Liver (tissue), 8 donors: ENCODE measurements at regions not wholly inside any gene's neighbourhood (a gene's known extent, or its start where the extent isn't known, plus 50 kb on each side); places are given as distances from the start of the nearest gene placed in this dataset.
"Not testable (repeated sequence)": the region's sequence is repeated elsewhere in the genome, so short reads cannot be mapped to it uniquely, and the experiment has no call there.

Experiments
- DNase-seq: peaks from one replicate; pipeline ENCODE4 v3.0.0-alpha.2; 2017; ENCODE audit warnings: low spot score
- H3K27ac ChIP-seq, 2 donors: one replicate each; pipeline ENCODE4 v1.7.0; 2013; ENCODE audit warnings: inconsistent platforms in 2 of 2, low read length in 2 of 2, control low read depth in 1 of 2, low read depth in 1 of 2, mild to moderate bottlenecking in 1 of 2
- H3K27me3 ChIP-seq, 4 donors: one replicate each; pipeline versions ENCODE4 v1.6.1 to v1.7.0; 2013; ENCODE audit warnings: low read length in 3 of 4, inconsistent platforms in 1 of 4, mild to moderate bottlenecking in 1 of 4, moderate library complexity in 1 of 4; ENCODE audit not compliant: control insufficient read depth in 4 of 4, insufficient read depth in 4 of 4
- H3K36me3 ChIP-seq, 4 donors: one replicate each; pipeline versions ENCODE4 v1.6.1 to v1.7.0; 2013; ENCODE audit warnings: low read length in 3 of 4, mild to moderate bottlenecking in 3 of 4, low read depth in 1 of 4, moderate library complexity in 1 of 4; ENCODE audit not compliant: control insufficient read depth in 4 of 4, insufficient read depth in 3 of 4
- H3K4me1 ChIP-seq, 4 donors: one replicate each; pipeline versions ENCODE4 v1.6.1 to v1.7.0; 2013; ENCODE audit warnings: low read length in 3 of 4, mild to moderate bottlenecking in 3 of 4, moderate library complexity in 1 of 4; ENCODE audit not compliant: control insufficient read depth in 4 of 4, insufficient read depth in 4 of 4
- H3K4me3 ChIP-seq, 3 donors: one replicate each; pipeline versions ENCODE4 v1.6.1 to v1.7.0; 2013; ENCODE audit warnings: low read length in 3 of 3, control low read depth in 1 of 3, low read depth in 1 of 3, mild to moderate bottlenecking in 1 of 3
- H3K9ac ChIP-seq, 2 donors: one replicate each; pipeline ENCODE4 v1.7.0; 2013; ENCODE audit warnings: low read length in 2 of 2, mild to moderate bottlenecking in 2 of 2, moderate library complexity in 2 of 2, control low read depth in 1 of 2, low read depth in 1 of 2
- H3K9me3 ChIP-seq, 4 donors: one replicate each; pipeline versions ENCODE4 v1.6.1 to v1.7.0; 2013; ENCODE audit warnings: low read length in 3 of 4; ENCODE audit not compliant: control insufficient read depth in 4 of 4
- ATF3 ChIP-seq: IDR thresholded peaks from 2 replicates; pipeline ENCODE4 v1.6.1; 2016; ENCODE audit warnings: antibody characterized with exemption
- CTCF ChIP-seq: fragments of 150-350 bp; IDR thresholded peaks from 2 replicates; pipeline ENCODE4 v1.5.1; 2017; ENCODE audit warnings: improper control_type of control experiment, low read depth, low read length; ENCODE audit not compliant: missing input control
- EGR1 ChIP-seq, 2 donors: IDR thresholded peaks; 2 replicates each; pipeline ENCODE4 v1.6.1; 2016 to 2018; ENCODE audit warnings: antibody characterized with exemption in 2 of 2, low read depth in 2 of 2
- FOXA1 ChIP-seq: IDR thresholded peaks from 2 replicates; pipeline ENCODE4 v1.6.1; 2016; ENCODE audit warnings: antibody characterized with exemption
- FOXA2 ChIP-seq: IDR thresholded peaks from 2 replicates; pipeline ENCODE4 v1.6.1; 2016; ENCODE audit warnings: antibody characterized with exemption
- GABPA ChIP-seq, 2 donors: IDR thresholded peaks in 1 of 2; conservative IDR thresholded peaks in 1 of 2; 2 replicates each; pipeline ENCODE4 v1.6.1; 2016; ENCODE audit warnings: antibody characterized with exemption in 2 of 2, mild to moderate bottlenecking in 1 of 2, moderate library complexity in 1 of 2
- HNF4A ChIP-seq, 2 donors: conservative IDR thresholded peaks; 2 replicates each; pipeline ENCODE4 v1.6.1; 2016; ENCODE audit warnings: antibody characterized with exemption in 2 of 2, mild to moderate bottlenecking in 2 of 2
- HNF4G ChIP-seq: IDR thresholded peaks from 2 replicates; pipeline ENCODE4 v1.6.1; 2016; ENCODE audit warnings: antibody characterized with exemption
- JUND ChIP-seq, 2 donors: IDR thresholded peaks; 2 replicates each; pipeline ENCODE4 v1.6.1; 2016; ENCODE audit warnings: antibody characterized with exemption in 2 of 2
- MAX ChIP-seq: IDR thresholded peaks from 2 replicates; pipeline ENCODE4 v1.6.1; 2016; ENCODE audit warnings: antibody characterized with exemption
- NR2F2 ChIP-seq: IDR thresholded peaks from 2 replicates; pipeline ENCODE4 v1.6.1; 2016; ENCODE audit warnings: antibody characterized with exemption
- RAD21 ChIP-seq, 2 donors: IDR thresholded peaks; 2 replicates each; pipeline ENCODE4 v1.6.1; 2016; ENCODE audit warnings: antibody characterized with exemption in 2 of 2, mild to moderate bottlenecking in 2 of 2
- REST ChIP-seq: IDR thresholded peaks from 2 replicates; pipeline ENCODE4 v1.6.1; 2016; ENCODE audit warnings: antibody characterized with exemption, mild to moderate bottlenecking
- RXRA ChIP-seq, 2 donors: IDR thresholded peaks; 2 replicates each; pipeline ENCODE4 v1.6.1; 2017 to 2018; ENCODE audit warnings: antibody characterized with exemption in 2 of 2, mild to moderate bottlenecking in 1 of 2
- SP1 ChIP-seq: IDR thresholded peaks from 2 replicates; pipeline ENCODE4 v1.6.1; 2018; ENCODE audit warnings: antibody characterized with exemption, mild to moderate bottlenecking
- TAF1 ChIP-seq: conservative IDR thresholded peaks from 2 replicates; pipeline ENCODE4 v1.6.1; 2016; ENCODE audit warnings: antibody characterized with exemption, mild to moderate bottlenecking
- YY1 ChIP-seq: IDR thresholded peaks from 2 replicates; pipeline ENCODE4 v1.6.1; 2016; ENCODE audit warnings: antibody characterized with exemption, mild to moderate bottlenecking
- ZBTB33 ChIP-seq: IDR thresholded peaks from 2 replicates; pipeline ENCODE4 v1.6.1; 2016; ENCODE audit warnings: antibody characterized with exemption
- WGBS: extraction: QIAGEN DNeasy Blood & Tissue Kit; methylation state at CpG from one replicate; pipeline ENCODE4 v1.1.7; 2013; 5-methylcytosine and 5-hydroxymethylcytosine counted together
- donor health status: healthy.
- donor health status: healthy.
- donor health status: healthy.
- donor health status: healthy.
- donor health status: healthy.

- TF ChIP-seq RAD21 (IDR thresholded peaks at IDR 0.05) (no peak), RXRA (IDR thresholded peaks at IDR 0.05) (no peak), TAF1 (no peak), GABPA (IDR thresholded peaks at IDR 0.05 in 1 of 2, conservative IDR thresholded peaks at IDR 0.05 in 1 of 2) (no peak), NR2F2 (no peak), CTCF (no peak)
Measured at GRCh38 chr2:180694445-180695421, 285.7 kb upstream of the UBE2E3 start (continued).

- Histone ChIP-seq H3K36me3 (no peaks in the 10 kb centered on the region), H3K9ac (no peak overlapping the region), H3K4me1 (peaks cover 0 to 2% (median 0%) of the 10 kb centered on the region in 4 donors), H3K4me3 (no peak overlapping the region), H3K27me3 (no peaks in the 10 kb centered on the region), H3K27ac (no peak overlapping the region), H3K9me3 (no peaks in the 10 kb centered on the region)
- no peak for TF ChIP-seq TAF1
- no peak for TF ChIP-seq GABPA (IDR thresholded peaks at IDR 0.05 in 1 of 2, conservative IDR thresholded peaks at IDR 0.05 in 1 of 2)
- no peak for TF ChIP-seq SP1
- TF ChIP-seq CTCF, result no peak
- TF ChIP-seq YY1, result no peak
- TF ChIP-seq ZBTB33, result no peak
- TF ChIP-seq FOXA2, result no peak
- no peak for TF ChIP-seq HNF4G
- TF ChIP-seq NR2F2, result no peak
- no peak for TF ChIP-seq RAD21 (IDR thresholded peaks at IDR 0.05)
- TF ChIP-seq MAX, result no peak
- TF ChIP-seq REST, result no peak
- TF ChIP-seq JUND (IDR thresholded peaks at IDR 0.05), result no peak
- TF ChIP-seq RXRA (IDR thresholded peaks at IDR 0.05), result no peak
- TF ChIP-seq FOXA1, result no peak
- TF ChIP-seq EGR1 (IDR thresholded peaks at IDR 0.05; ENCODE audit: low read depth in 2 of 2), result no peak
- TF ChIP-seq HNF4A (conservative IDR thresholded peaks at IDR 0.05), result no peak
- TF ChIP-seq ATF3, result no peak
- DNase-seq, result no peak
- WGBS, result 94% methylated on average over 7 of the region's 7 CpGs
Measured at GRCh38 chr2:180692322-180692721, 288.1 kb upstream of the UBE2E3 start.

GRCh38 chr2:180691855-180692223 is 288.6 kb upstream of the UBE2E3 start:
- 95% methylated on average over 15 of the region's 15 CpGs for WGBS
- not testable (repeated sequence) for DNase-seq, H3K4me1 ChIP-seq, H3K36me3 ChIP-seq, H3K27me3 ChIP-seq, H3K4me3 ChIP-seq, H3K9me3 ChIP-seq, H3K9ac ChIP-seq, H3K27ac ChIP-seq
